NCI-H1092 treated with DMSO at 0.1 percent for 48 hours (cell line): ENCODE measurements at regions not wholly inside any gene's neighbourhood (a gene's known extent, or its start where the extent isn't known, plus 50 kb on each side); places are given as distances from the start of the nearest gene placed in this dataset.
A peak's percentile ranks its signal among the peaks of the same experiment; 100 is the strongest.

Experiments used
- DNase-seq: peaks from one replicate; lab custom pipeline; 2025; lab: John Stamatoyannopoulos, UW

DNA sequence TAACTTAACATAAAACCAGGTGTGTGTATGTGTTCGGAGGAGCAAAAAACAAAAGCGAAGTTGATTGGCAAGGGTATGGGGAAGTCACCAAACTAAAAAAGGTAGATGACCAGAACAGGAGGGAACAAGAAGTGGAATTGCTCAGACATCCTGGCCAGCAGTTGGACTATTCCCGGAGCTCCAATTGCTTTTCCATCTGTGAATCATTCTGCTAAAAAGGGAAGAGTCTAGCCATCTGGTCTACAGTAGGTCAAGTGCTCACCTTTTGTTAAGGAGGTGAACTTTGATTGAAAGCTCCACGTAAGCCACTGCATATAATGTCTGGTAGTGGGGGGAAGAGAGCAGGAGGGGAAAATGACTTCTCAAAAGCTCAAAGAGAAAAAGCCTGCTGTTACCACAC is 50.0 kb upstream of the BET1 start:
- DNase-seq, result no peak

DNA sequence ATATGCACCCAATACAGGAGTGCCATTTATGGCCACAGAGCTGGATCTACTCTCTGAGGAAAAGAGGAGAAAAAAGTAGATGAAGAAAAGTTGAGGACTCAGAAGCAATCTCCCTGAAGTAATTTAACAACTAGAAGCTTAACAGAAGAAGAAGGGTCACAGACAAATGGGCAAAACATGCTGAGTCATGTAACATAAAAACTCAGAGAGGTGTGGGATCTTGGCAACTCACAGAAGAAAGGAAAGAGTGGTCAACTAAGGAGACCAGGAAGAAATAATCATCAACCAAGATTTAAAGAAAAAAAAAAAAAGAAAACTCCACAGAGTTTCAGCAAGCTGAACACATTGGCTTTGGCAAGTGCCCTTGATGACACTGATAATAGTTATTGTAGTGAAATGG is 51.8 kb upstream of the BET1 start:
- no peak for DNase-seq

DNA sequence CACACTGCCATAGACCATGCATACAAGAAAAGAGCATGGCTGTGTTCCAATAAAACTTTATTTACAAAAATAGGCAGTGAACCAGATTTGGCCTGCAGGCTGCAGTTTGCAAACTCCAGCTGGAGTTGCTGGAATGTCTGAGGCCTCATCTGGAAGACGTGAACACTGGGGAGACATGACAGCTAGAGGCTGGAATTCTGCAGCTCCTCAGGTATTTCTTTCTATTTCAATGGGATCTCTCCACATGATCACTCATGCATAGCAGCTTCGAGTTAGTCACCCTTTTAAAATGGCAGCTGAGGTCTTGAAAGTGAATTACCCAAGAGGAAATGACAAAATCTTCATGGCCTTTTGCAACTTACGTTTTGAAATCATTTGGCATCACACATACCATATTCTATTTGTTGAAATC is 52.6 kb upstream of the BET1 start:
- no peak for DNase-seq

DNA sequence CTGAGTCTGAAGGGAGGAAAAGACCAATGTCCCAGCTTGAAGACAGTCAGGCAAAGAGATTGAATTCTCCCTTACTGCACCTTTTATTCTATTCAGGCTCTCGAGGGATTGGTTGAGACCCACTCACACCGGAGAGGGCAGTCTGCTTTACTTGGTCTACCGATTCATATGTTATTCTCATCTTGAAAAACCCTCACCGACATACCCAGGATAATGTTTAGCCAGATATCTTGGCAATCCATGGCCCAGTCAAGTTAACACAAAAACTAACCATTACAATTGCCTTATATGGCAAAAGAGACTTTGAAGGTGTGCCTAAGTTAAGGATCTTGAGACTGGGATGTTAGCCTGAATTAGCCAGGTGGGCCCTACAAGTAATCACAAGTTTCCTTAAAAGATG is 53.8 kb upstream of the BET1 start:
- DNase-seq, result no peak

DNA sequence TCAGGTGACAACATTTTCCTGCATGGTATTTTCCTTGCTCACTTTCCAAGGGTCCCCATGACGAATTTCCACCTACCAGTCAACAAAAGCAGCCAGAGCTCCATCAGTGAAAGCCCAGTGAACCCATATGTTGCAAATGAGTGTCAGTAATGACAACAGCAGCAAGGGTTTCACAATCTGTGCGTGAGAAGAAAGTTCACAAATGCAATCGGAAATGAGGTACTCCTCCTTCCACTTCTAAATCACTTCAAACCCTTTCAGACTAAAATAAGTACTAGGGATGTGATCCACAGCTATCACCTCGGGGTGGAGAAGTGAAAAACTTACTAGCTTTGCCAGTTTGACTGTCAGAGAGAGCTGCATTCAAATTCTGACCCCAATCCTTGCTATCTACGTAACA is 55.6 kb upstream of the BET1 start:
- DNase-seq, result no peak

DNA sequence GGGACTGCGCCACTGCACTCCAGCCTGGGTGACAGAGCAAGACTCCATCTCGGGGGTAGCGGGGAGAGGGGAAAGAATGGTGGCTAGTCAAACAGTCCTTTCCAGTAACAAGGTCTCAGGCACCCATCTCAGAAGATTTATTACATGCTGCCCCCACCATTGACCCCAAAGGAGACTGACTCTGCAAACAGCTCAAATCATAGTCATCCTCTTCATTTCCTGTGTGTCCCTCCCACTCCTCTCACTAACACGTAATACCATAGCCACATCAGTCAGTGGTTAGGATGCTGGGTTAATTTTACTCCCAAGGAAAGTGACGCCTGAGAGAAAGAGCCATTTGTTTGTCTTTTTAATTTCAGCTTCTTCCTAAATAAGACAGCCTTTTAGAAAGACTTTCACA is 56.6 kb upstream of the BET1 start:
- no peak for DNase-seq

DNA sequence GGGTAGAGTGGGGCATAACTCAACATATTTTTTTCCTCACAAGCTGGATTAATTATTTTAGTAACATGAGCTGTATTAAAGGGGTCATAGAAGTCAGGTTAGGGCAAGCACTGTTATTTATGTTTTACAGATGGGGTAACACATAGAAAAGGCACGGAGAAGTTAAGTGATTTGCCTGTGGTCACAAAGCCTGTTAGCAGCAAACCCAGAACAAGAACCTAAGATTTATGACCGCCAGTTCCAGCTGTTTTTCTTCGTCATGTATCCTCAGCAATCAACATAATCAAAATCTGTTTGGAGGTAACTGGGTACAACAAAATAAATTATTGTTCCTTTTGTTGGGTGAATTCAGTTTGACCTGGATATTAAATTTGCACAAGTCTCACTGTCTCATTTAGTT is 57.2 kb upstream of the BET1 start:
- no peak for DNase-seq

DNA sequence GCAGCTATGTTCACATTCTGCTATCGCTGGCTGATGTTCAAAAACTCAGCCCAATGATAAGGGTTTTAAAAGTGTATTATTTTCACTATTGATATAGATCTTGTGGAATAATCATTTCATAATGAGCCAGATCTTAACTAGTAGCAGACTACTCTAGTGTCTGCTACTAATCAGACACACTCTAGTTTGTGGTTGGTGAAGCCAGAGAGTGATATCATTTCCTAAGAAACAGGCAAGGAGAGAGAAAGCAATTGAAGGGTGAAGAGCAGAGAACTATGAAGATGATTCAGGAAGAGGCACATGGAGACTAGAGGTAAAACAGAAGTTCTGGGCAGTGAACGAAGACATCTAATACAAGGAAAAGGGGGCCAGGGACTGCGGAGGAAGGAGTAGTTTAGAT is 58.2 kb upstream of the BET1 start:
- DNase-seq, result no peak

DNA sequence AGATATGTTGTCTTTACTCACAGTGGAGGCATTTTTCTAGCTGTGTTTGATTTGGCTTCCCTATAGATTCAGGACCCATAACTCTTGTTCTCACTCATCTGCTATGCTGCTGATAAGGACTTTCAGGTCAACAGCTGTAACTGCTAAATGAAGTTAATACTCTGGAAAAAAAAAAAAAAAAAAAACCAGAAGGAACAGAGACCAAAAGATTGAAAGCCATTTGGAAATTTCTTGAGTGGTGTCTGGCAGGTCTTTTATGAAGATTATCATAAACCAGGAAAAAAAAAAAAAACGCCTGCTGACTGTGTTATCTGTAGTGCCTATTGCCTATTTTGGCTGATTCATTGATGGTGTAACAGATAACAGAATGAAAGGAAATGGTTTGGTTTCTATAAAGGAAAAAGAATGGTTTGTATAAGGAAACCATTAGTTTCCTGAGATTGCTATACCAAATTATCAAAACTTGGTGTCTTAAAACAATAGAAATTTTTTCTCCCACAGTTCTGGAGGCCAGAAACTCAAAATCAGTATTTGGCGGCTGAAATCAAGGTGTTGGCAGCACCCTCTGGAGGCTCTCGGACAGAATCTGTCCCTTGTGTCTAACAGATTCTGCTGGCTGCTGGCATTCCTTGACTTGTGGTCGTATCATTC is 60.5 kb upstream of the BET1 start:
- no peak for DNase-seq

DNA sequence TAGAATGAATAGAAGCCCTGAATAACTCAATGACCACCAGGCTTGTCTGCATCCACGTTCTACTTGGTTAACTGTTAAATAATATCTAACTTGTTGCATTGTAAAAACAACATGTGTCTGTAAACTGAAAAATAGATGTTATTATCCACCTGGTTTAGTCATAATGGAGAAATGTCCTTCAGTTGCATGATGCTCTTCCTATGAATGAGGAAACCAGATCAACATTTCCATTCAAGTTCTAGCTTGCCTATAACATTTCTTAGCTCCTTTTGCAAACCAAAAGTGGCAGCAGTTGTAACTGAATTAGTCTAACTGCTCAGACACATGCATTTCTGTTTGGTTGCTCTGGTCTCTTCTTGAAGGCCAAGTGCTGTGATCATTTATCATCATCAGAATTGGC is 62.9 kb upstream of the BET1 start:
- no peak for DNase-seq

DNA sequence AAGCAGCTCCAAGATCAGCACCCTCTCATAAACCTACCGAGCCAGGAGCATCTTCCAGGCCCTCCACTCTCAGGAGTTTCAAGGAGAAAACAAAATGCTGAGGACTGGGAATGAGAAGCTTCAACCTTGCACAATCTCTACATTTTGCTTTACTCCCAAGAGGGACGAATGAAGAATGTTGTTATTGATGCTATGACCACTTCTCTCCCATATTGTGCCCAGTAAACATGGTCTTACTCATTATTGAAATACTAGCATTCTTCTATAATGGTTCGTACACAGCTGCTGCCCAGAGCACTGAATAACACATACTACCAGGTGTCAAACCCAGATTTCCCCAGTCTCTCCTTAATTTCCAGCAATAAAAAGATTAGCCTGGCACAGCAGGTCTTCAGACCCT is 63.4 kb upstream of the BET1 start:
- no peak for DNase-seq

DNA sequence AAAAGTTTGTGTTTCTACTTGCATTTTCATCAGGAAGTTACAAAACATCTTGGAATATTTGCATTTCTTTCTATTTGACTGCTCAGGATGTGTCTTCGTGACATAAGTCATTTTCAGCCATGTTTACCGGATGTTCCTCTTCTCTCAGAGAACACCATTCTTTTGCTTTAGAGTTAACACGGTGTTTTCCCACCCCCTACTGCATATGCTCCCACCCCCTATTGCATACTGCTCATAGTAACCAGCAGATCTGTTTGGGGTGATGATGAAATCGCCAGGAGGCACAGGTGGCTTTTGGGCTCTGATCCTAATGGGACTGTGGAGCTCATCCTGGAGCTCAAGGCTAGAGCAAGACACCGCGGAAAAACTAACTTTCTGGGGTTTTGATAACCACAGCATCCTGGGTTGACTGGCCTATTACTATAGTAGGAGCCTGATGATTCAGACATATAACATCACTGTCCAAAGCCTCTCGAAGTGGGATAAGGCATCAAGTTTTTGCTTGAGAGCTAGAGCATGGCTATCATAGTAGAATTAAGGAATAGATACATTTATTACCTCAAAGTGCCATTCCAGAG is 65.1 kb upstream of the BET1 start:
- no peak for DNase-seq

DNA sequence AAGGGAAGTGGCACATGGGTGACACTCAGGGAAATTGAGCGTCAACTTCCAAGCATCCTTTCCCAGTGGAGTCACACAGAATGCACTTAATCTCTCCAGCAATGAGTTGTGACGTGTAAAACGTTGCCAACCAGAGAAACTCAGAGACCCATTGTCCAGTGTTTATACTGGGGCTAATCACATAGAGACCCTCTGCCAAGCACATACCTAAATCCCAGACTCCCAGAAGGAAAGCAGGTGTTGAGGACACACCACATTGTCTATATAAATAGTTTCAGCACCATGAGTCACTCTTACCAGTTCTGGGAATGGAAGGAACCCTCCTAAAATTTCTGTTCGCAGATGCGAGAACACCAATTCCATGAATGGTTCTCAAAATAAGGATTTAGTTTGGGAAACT is 76.4 kb upstream of the BET1 start:
- no peak for DNase-seq

DNA sequence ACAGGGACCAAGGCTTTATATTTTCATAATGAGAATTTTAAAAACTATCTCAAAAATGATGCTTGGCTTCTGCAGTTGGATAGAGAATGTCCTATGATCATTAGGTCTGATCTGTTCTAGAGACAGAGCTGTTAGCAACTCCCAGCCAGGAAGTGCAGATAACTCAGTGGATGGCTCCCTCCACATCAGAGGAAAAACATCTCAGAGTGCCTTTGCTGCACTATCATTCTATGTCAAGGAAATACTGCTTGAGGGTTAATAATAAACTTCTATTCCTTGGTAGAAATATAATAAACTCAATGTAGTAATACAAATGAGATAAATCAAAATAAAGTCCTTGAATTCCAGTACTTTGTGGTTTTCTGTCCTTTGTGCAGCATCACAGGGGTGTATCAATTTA is 78.0 kb upstream of the BET1 start:
- DNase-seq, result no peak

DNA sequence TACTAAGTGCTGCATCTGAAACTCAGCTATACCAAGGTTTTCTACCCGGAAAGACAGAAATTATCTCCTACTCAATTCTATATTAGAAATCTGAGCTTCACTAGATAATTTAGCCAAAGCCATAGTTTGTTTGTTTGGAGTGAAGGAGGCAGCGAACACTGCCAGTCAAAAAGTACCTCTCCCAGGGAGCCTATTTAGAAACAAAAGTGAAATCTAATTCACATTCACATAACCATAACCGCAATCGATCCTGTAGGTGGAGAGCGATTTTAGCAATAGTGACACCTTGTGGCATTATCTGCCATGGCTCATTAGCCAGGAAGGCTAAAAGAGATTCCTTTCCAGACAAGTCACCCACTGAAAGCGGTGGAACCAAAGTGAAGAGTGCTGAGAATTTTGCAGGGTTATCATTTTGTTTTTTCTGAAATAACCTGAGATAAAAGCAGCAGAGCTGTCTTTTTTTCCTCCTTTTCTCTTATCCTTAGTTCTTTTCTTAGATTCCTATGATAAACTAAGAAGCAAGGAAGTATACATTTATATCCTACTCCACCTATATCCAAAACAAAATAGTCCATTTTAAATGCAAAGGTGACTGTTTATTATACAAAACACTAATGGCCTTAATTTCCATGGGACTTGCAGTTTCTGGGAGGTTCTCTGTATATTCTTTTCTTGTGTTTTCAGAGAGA is 83.7 kb upstream of the BET1 start:
- DNase-seq, result peak; percentile 67

DNA sequence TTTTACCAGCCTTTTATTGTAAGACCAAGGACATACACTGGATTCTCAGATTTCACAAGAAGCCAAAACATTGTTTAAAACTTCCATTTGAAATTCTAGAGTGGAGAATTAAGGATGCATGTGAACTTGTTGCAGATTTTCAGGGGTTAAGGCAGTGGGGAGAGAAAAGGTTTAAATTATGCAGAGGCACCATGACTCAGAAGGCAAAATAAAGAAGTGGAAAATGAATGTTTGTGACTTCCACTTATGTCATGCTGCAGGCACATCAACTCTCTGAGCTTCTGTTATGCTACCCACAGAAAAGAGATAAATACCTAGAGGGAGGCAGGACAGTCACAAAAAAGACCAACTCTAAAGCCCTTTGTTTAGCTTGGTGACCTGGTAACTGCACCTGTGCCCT is 84.4 kb upstream of the BET1 start:
- DNase-seq, result no peak

DNA sequence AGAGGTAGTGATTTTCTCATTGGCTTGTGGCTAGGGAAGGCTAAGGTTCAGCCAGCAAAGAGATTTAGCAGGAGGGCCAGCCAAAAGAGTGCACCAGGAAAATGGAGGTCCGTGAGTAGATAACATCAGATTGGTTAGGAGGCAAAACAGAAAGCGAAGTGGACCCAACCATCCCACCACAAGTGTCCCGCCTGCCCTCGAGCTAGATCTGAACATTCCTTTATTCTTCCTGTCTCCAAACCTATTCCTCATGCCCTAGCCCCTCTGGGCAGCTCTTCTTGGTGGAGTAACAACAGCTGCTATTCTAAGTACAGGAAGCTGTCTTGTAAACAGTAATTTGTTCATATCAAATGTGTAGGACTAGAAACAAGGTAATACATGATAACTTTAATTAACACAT is 85.7 kb upstream of the BET1 start:
- no peak for DNase-seq

DNA sequence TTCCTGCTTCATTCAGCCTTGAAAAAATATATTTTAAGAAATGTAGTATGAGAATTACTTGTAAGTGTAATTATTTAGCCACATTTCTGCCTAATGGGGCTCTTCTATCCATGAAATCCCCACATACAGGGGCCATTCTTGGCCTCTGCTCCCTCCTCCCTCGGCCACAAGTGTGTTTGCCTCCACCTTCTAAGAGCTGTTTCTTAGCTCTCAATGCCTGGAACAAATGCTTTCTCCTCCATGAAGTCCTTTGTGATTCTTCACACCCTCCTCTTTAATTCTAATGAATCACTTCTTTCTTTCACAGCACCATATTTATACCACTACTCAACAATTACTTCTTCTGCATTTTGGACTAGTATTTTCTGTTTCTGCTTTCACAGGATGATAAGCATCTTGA is 88.8 kb upstream of the BET1 start:
- DNase-seq, result no peak

DNA sequence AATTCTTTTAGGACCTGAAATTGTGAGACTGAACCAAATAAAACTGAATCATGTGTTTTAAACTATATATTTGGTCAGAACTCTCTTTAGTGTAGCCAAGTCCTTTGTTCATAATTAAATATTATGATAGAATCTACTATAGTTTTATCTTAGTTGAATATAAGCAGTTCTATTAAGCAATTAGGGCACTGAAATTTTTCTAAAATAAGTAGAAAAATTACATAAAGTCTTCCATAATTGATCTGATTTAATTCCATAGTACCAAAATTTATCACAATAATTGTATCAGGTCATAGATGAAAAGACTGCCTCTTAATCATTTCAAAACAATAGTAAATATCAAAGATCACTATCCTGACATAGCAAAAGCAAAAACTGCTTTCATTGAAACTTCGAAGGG is 90.1 kb upstream of the BET1 start:
- no peak for DNase-seq

DNA sequence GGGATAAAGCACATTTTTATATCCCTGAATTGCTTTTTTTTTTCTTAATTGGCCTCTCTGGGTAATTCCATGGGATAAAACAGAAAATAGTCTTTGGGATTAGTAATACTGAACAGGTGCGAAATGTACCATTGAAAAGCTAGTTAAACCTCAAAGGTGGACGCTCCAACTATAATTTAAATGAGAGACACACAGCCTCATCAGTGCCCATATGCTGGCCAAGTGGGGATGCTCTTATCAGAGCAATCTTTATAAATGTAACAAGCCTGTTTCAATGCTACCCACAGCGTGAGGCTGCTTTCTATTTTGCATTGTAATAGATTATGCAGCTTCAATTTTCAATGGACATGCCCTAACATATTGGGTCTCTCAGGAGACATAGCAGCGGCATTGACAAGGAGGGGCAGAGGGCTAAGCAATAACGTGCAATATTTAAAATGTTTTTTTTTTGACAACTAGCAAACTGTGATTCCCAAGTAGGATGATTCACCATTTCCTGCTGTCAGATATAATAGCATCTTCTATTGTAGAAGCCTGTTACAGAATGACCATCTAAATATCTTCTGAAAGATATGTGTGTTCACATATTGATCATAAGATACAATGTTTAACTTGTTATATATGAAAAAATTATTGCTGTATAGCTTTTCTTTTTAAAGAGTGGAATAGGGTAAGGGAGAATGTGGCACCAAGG is 91.3 kb upstream of the BET1 start:
- no peak for DNase-seq

DNA sequence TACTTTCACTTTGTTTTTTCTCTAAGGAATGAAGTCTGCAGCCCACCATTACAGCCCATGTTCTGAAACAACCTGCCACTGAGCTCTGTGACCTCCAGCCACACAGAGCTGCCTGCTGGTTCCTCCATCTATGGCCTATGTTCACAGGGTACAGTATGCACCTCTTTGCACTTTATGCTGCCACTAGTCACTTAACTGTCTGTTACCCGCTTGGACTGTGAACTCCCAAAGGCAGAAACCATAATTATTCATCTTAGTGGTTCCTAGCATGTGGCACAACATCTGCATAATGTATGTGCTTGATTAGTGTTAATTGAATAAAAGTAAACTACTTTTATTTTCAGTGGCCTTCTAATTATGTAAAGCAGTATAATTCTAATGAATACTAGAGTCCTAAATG is 95.5 kb upstream of the BET1 start:
- DNase-seq, result no peak

DNA sequence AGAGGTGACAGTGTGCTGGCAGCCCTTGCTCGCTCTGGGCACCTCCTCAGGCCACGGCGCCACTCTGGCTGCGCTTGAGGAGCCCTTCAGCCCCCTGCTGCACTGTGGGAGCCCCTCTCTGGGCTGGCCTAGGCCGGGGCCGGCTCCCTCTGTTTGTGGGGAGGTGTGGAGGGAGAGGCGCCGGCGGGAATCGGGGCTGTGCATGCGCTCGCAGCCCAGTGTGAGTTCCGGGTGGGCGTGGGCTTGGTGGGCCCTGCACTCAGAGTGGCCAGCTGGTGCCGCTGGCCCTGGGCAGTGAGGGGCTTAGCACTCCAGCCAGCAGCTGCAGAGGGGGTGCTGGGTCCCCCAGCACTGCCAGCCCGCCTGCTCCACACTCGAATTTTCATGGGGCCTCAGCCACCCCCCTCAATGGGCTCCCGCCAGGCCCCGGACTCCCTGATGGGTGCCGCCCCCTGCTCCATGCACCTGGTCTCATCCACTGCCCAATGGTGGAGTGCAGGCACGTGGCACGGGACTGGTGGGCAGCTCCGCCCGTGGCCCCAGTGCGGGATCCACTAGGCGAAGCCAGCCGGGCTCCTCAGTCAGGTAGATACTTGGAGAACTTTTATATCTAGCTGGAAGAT is 96.7 kb upstream of the BET1 start:
- no peak for DNase-seq

DNA sequence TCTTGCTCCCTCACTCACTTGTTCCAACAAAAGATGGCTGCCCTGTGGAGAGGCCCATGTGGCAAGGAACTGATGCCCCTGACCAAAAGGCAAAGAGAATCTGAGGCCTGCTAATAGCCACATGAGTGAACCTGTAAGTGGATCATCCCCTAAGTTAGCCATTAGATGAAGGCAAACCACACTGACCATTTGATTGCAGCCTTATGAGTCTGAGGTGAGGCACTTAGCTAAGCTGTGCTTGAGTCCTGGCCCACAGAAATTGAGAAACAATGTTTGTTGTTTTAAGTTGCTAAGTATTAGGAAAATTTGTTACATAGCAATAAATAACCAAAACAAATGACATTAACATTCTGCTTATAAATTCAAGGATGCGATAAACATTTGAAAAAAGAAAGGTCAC is 100.1 kb upstream of the BET1 start:
- DNase-seq, result no peak
